ENCODE measurements at regions not wholly inside any gene's neighbourhood (a gene's known extent, or its start where the extent isn't known, plus 50 kb on each side); places are given as distances from the start of the nearest gene placed in this dataset.

GRCh38 chr17:55865072-55865762 is 114.4 kb downstream of the PCTP start:
- TF ChIP-seq ZNF263 (CRISPR knock-in tag; IDR thresholded peaks at IDR 0.05; ENCODE audit: low read depth) (no peak), TEAD4 (CRISPR knock-in tag; IDR thresholded peaks at IDR 0.05) (no peak), NR2C2 (CRISPR knock-in tag; IDR thresholded peaks at IDR 0.05) (no peak)
